OCI-LY3 (cell line): ENCODE measurements at regions not wholly inside any gene's neighbourhood (a gene's known extent, or its start where the extent isn't known, plus 50 kb on each side); places are given as distances from the start of the nearest gene placed in this dataset.

Experiments
- CTCF ChIP-seq: fragments of 200-600, 300-600 bp; sonication (generic); IDR thresholded peaks from 2 replicates; pipeline ENCODE4 v1.5.1; 2014; ENCODE audit warnings: antibody characterized with exemption, low read length, low read depth
- EZH2phosphoT487 ChIP-seq: fragments of 200-600 bp; shearing (Covaris generic); IDR thresholded peaks from 2 replicates; pipeline ENCODE4 v1.6.1; 2018; ENCODE audit warnings: antibody characterized with exemption, mixed run types, low read depth

- no peak for TF ChIP-seq CTCF
- no peak for TF ChIP-seq EZH2phosphoT487
Observed at GRCh38 chr7:46939089-46939488, 642.8 kb downstream of the TNS3 start.
